ENCODE measurements at regions not wholly inside any gene's neighbourhood (a gene's known extent, or its start where the extent isn't known, plus 50 kb on each side); places are given as distances from the start of the nearest gene placed in this dataset.
A peak's percentile ranks its signal among the peaks of the same experiment; 100 is the strongest.

DNA sequence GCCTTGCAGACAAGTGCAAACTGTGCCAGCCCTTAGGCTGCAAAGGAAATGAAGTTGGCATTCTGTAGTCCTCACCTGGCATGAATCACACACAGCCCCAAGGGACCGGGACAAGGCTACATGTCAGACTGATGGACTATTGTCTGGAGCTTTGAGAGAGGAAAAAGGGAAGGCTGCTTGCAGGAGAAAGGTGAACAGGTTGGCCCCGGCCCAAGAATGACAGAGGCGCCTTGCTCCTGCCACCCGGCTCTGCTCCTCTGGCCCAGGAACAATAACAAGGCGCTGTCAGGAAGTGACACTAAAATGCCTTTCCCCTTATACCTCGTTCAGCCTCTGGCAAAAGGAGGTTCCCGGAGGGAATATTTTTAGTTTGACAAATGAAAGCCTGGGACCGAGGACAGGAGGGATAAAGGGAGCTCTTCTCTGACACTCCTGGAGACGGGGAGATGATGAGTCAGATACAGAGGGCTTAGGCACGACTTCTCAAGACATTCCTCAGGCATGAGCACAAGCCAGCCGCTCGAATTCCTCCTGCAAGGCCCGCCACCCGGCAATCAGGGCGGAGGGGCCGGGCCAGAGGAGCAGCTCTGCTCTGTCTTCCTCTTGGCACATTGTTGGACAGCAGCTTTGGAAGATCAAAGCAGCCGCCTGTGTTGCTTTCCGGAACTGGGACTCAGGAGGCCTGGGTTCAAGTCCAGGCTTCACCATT is 105.8 kb downstream of the NOG start:
- Histone ChIP-seq H3K4me1 (ENCODE audit: low read length) (no peaks in the 10 kb centered on the region), H4K20me1 (ENCODE audit: insufficient read depth, low read depth, low read length) (no peaks in the 10 kb centered on the region), H3K9me2 (replicated peaks; ENCODE audit: insufficient read depth, low read length) (no peaks in the 10 kb centered on the region), H3K27ac (ENCODE audit: low read length) (no peak overlapping the region), H3K9ac (ENCODE audit: low read length) (no peak overlapping the region), H3K4me3 (ENCODE audit: low read length) (no peak overlapping the region), H2AFZ (ENCODE audit: low read length) (no peak overlapping the region), H3K9me3 (ENCODE audit: low read length) (no peaks in the 10 kb centered on the region), H3K4me2 (ENCODE audit: low read depth, low read length, poor library complexity, severe bottlenecking) (no peak overlapping the region), H3K27me3 (ENCODE audit: low read length) (no peaks in the 10 kb centered on the region), H3K79me2 (ENCODE audit: low read length) (no peaks in the 10 kb centered on the region), H3K36me3 (ENCODE audit: insufficient read depth, low read length) (no peaks in the 10 kb centered on the region)
- no peak for DNase-seq

DNA sequence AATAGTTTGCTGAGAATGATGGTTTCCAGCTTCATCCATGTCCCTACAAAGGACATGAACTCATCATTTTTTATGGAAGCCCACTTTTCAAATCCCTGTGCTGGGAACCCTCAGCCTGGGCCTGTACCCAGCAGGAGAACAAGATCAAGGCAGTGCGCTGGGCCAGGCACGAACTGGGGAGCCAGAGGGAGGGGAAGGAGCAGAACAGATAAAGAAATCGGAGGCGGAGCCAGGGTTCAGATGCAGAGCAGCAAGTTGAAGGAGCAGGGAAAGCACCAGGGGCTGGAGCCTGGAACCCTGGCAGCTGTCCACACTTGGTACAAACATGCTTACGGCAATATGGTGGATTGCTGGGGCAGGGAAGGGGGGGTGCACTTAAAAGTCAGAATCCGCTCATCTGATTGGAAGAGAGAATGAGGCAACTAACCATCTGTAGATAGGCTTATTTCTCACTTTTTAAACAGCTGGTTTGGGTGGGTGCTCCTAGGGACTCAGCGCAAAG is 107.5 kb downstream of the NOG start:
- Histone ChIP-seq H3K27ac (ENCODE audit: low read length) (no peak overlapping the region), H3K79me2 (ENCODE audit: low read length) (no peaks in the 10 kb centered on the region), H3K4me2 (ENCODE audit: low read depth, low read length, poor library complexity, severe bottlenecking) (no peak overlapping the region), H3K9me3 (ENCODE audit: low read length) (no peaks in the 10 kb centered on the region), H3K36me3 (ENCODE audit: insufficient read depth, low read length) (no peaks in the 10 kb centered on the region), H3K4me1 (ENCODE audit: low read length) (no peaks in the 10 kb centered on the region), H4K20me1 (ENCODE audit: insufficient read depth, low read depth, low read length) (no peaks in the 10 kb centered on the region), H3K27me3 (ENCODE audit: low read length) (no peaks in the 10 kb centered on the region), H2AFZ (ENCODE audit: low read length) (no peak overlapping the region), H3K4me3 (ENCODE audit: low read length) (no peak overlapping the region), H3K9me2 (replicated peaks; ENCODE audit: insufficient read depth, low read length) (no peaks in the 10 kb centered on the region), H3K9ac (ENCODE audit: low read length) (no peak overlapping the region)
- DNase-seq = no peak

DNA sequence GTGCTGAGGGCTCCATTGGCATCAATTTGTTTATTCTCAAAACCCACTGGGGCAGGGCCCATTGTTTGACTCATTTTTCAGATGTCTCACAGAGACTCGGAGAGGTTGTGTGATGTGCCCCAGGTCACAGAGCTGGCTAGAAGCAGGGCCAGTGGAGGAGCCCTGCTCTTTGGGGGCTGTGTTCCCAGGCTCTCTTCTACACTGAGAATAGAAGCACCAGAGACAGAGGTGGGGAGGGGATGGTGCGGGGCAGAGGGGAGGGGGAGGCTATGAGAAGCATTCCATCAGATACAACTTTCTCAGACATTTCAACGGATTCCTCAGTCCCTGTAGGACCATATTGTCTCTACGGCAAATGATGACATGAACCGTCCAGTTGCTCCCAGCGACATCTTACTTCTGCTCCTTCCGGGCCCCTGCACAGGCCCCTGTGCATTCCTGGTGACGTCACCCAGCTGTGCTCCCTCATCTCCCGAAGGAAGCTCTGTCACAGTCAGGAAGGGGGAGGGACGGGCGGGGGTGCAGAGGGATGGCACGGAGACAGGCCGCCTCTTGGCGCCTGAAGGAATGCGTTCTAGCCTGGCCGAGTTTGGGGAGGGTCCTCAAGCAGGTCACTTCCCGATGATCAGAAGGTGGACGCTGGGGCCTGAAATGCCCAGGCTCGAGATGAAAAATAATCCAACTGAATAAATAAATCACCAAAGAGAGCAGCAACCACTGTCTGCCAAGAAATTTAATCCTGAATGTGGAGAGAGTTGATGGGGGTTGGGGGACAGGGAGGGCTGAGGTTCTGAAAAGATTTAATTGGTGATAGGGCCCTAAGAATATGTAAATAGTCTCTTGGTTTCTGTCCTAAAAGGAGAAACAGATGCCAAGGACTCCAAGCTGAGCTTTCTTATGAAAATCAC is 114.1 kb downstream of the NOG start:
- Histone ChIP-seq H3K27me3 (ENCODE audit: low read length) (no peaks in the 10 kb centered on the region), H3K4me2 (ENCODE audit: low read depth, low read length, poor library complexity, severe bottlenecking) (no peak overlapping the region), H4K20me1 (ENCODE audit: insufficient read depth, low read depth, low read length) (no peaks in the 10 kb centered on the region), H3K9me3 (ENCODE audit: low read length) (no peaks in the 10 kb centered on the region), H3K36me3 (ENCODE audit: insufficient read depth, low read length) (no peaks in the 10 kb centered on the region), H3K79me2 (ENCODE audit: low read length) (no peaks in the 10 kb centered on the region), H3K9me2 (replicated peaks; ENCODE audit: insufficient read depth, low read length) (no peaks in the 10 kb centered on the region), H3K27ac (ENCODE audit: low read length) (no peak overlapping the region), H2AFZ (ENCODE audit: low read length) (no peak overlapping the region), H3K9ac (ENCODE audit: low read length) (no peak overlapping the region), H3K4me1 (ENCODE audit: low read length) (no peaks in the 10 kb centered on the region), H3K4me3 (ENCODE audit: low read length) (no peak overlapping the region)
- no peak for DNase-seq

DNA sequence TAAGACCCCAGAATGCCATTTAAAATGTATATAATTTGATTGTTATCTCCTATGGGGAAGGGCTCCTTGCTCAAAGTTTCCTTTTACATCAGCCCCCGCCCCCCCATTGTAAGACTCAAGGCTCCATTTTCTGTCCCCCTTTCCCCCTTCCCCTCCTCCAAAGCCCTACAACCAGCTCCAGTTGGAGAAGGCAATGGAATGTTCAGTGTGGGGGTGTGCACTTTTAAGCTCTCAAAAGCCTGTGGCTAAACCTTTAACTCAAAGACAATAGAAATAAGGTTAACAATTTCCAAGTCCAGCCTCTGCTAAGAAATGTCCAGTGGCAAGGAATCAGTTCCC is 114.7 kb downstream of the NOG start:
- no peaks in the 10 kb centered on the region for H3K27me3 ChIP-seq (ENCODE audit: low read length)
- no peaks in the 10 kb centered on the region for H3K4me1 ChIP-seq (ENCODE audit: low read length)
- DNase-seq = no peak
- H3K36me3 ChIP-seq (ENCODE audit: insufficient read depth, low read length) = no peaks in the 10 kb centered on the region
- H4K20me1 ChIP-seq (ENCODE audit: insufficient read depth, low read depth, low read length) = no peaks in the 10 kb centered on the region
- no peak overlapping the region for H3K27ac ChIP-seq (ENCODE audit: low read length)
- H3K9ac ChIP-seq (ENCODE audit: low read length) = no peak overlapping the region
- no peak overlapping the region for H2AFZ ChIP-seq (ENCODE audit: low read length)
- no peaks in the 10 kb centered on the region for H3K9me3 ChIP-seq (ENCODE audit: low read length)
- no peaks in the 10 kb centered on the region for H3K9me2 ChIP-seq (replicated peaks; ENCODE audit: insufficient read depth, low read length)
- no peak overlapping the region for H3K4me3 ChIP-seq (ENCODE audit: low read length)
- no peak overlapping the region for H3K4me2 ChIP-seq (ENCODE audit: low read depth, low read length, poor library complexity, severe bottlenecking)
- H3K79me2 ChIP-seq (ENCODE audit: low read length) = no peaks in the 10 kb centered on the region

DNA sequence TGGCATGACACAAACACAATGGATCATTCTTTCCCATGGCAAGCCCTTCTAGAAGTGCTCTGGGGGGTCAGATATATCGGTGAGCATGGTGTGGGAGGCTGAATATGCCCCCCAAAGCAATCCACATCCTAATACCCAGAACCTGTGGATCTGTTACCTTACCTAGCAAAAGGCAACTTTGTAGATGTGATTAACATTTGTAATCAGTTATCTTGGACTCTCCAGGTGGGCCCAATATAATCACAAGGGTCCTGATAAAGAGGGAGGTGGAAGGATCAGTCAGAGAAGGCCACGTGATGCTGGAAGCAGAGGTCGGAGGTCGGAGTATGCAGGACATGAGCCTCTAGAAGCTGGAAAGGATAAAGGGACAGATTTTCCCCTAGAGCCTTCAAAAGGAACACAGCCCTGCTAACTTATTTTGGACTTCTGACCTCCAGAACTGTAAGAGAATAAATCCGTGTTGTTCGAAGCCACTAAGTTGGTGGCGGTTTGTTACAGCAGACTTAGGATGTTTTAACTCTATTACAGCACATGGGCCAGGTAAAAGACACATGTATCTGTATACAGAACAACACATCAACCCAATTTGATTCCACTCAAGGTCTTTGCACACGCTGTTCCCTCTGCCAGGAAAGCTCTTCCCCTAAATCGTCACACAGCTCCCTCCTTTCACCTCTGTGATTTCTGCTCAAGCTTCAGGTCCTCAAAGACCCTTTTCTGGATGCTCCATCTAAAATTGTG is 115.3 kb downstream of the NOG start:
- Histone ChIP-seq H3K4me2 (ENCODE audit: low read depth, low read length, poor library complexity, severe bottlenecking) (no peak overlapping the region), H3K36me3 (ENCODE audit: insufficient read depth, low read length) (no peaks in the 10 kb centered on the region)

DNA sequence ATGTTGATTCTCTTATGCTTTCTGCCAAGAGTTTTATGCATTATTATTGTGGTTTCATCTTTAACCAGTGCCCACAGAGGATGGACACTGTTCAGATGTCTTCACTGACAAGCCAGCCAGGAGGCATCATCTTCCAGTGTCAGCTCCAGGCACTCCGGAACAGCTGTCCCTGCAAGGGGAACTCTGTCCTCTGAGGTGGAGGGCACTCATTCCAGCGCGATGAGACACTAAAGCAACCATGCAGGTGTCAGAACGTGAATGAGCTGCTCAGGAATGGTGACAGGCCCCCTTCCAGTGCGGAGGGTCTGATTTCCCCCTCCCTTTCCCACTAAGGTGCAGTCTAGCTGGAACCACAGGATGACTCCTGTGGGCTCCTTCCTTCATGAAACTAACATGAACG is 117.5 kb downstream of the NOG start:
- H3K36me3 ChIP-seq (ENCODE audit: insufficient read depth, low read length) = no peaks in the 10 kb centered on the region
- H4K20me1 ChIP-seq (ENCODE audit: insufficient read depth, low read depth, low read length) = no peaks in the 10 kb centered on the region
- H2AFZ ChIP-seq (ENCODE audit: low read length) = no peak overlapping the region
- no peak overlapping the region for H3K9ac ChIP-seq (ENCODE audit: low read length)
- no peak overlapping the region for H3K27ac ChIP-seq (ENCODE audit: low read length)
- H3K27me3 ChIP-seq (ENCODE audit: low read length) = no peaks in the 10 kb centered on the region
- no peaks in the 10 kb centered on the region for H3K9me2 ChIP-seq (replicated peaks; ENCODE audit: insufficient read depth, low read length)
- H3K4me3 ChIP-seq (ENCODE audit: low read length) = no peak overlapping the region
- H3K9me3 ChIP-seq (ENCODE audit: low read length) = no peaks in the 10 kb centered on the region
- no peak for DNase-seq
- H3K79me2 ChIP-seq (ENCODE audit: low read length) = no peaks in the 10 kb centered on the region
- peaks cover under 1% of the 10 kb centered on the region for H3K4me1 ChIP-seq (ENCODE audit: low read length)
- H3K4me2 ChIP-seq (ENCODE audit: low read depth, low read length, poor library complexity, severe bottlenecking) = no peak overlapping the region

More for the DNA sequence above, 115.3 kb downstream of the NOG start:
- no peak overlapping the region for H3K4me3 ChIP-seq (ENCODE audit: low read length)
- H3K27me3 ChIP-seq (ENCODE audit: low read length) = no peaks in the 10 kb centered on the region
- H3K4me1 ChIP-seq (ENCODE audit: low read length) = no peaks in the 10 kb centered on the region
- no peaks in the 10 kb centered on the region for H3K79me2 ChIP-seq (ENCODE audit: low read length)
- H2AFZ ChIP-seq (ENCODE audit: low read length) = no peak overlapping the region
- H3K27ac ChIP-seq (ENCODE audit: low read length) = no peak overlapping the region
- no peaks in the 10 kb centered on the region for H3K9me3 ChIP-seq (ENCODE audit: low read length)
- H4K20me1 ChIP-seq (ENCODE audit: insufficient read depth, low read depth, low read length) = no peaks in the 10 kb centered on the region
- no peak for DNase-seq
- no peaks in the 10 kb centered on the region for H3K9me2 ChIP-seq (replicated peaks; ENCODE audit: insufficient read depth, low read length)
- no peak overlapping the region for H3K9ac ChIP-seq (ENCODE audit: low read length)

DNA sequence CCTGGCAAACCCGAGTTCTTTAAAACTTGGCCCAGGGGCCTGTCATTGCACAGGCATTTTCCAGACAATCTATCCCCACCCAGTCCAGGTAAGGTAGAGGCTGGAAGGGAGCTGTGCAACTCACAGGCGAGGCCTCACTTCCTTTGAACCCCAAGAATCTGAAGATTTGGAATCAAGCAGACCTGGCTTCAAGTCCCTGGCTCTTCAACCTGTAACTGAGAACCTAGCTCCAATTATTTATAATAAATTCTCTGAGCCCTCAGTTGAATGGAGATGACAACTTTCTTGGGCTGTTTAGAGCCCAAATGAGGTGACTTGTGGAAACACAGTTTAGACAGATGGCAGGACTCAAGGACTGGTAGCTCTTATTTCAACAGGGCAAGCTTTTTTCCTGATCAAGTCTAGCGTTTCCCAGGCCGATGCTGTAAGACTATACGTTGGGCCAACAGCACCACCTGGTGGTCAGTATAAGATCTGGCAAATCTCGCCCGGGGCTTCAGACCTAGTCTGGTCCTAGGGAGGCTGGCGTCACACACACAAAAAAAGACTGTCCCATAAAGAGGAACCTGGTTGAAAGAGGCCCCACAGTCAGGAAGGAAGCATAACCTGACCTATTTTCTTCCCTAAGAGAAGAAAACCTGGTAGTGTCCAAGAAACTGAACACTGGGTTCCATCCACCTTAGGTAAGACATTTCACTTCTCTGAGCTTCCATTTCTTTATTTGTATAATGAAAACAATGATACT is 117.9 kb downstream of the C17orf67 start:
- peaks cover 12% of the 10 kb centered on the region for H3K4me1 ChIP-seq (ENCODE audit: low read length)
- DNase-seq = peak; percentile 92
- no peaks in the 10 kb centered on the region for H4K20me1 ChIP-seq (ENCODE audit: insufficient read depth, low read depth, low read length)
- no peaks in the 10 kb centered on the region for H3K9me3 ChIP-seq (ENCODE audit: low read length)
- H3K79me2 ChIP-seq (ENCODE audit: low read length) = no peaks in the 10 kb centered on the region
- H3K9ac ChIP-seq (ENCODE audit: low read length) = no peak overlapping the region
- no peak overlapping the region for H2AFZ ChIP-seq (ENCODE audit: low read length)
- H3K27me3 ChIP-seq (ENCODE audit: low read length) = no peaks in the 10 kb centered on the region
- H3K27ac ChIP-seq (ENCODE audit: low read length) = no peak overlapping the region
- no peaks in the 10 kb centered on the region for H3K36me3 ChIP-seq (ENCODE audit: insufficient read depth, low read length)
- no peak overlapping the region for H3K4me2 ChIP-seq (ENCODE audit: low read depth, low read length, poor library complexity, severe bottlenecking)
- no peak overlapping the region for H3K4me3 ChIP-seq (ENCODE audit: low read length)
- no peaks in the 10 kb centered on the region for H3K9me2 ChIP-seq (replicated peaks; ENCODE audit: insufficient read depth, low read length)

Data from Karpas-422 (cell line).